ENCODE measurements at regions not wholly inside any gene's neighbourhood (a gene's known extent, or its start where the extent isn't known, plus 50 kb on each side); places are given as distances from the start of the nearest gene placed in this dataset.

DNA sequence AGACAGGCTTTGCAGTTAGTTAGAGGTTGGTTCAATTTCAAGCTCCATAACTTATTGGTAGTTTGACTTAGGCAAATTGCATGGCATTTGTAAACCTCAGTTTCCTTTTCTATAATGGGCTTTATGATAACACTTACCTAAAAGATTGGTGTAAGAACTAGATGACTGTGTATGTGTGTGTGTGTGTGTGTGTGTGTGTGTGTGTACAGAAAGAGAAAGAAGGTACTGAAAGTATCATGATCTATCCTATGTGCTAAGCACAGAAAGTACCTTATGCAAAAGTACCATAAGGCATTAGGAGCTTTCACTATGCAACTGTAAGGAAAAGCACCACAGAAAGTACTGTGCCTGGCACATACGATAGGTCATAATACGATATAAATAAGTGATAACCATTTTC, 304.3 kb upstream of the KITLG start:
- TF ChIP-seq POLR2A (IDR thresholded peaks at IDR 0.05; ENCODE audit: low read depth, low read length), result no peak
- TF ChIP-seq POLR2AphosphoS5 (IDR thresholded peaks at IDR 0.05; ENCODE audit: low read depth, low read length), result no peak
- TF ChIP-seq TAF1 (IDR thresholded peaks at IDR 0.05; ENCODE audit: borderline replicate concordance, low read depth, low read length), result no peak

Measured in GM12892 (cell line).